H1 (cell line): ENCODE measurements at regions not wholly inside any gene's neighbourhood (a gene's known extent, or its start where the extent isn't known, plus 50 kb on each side); places are given as distances from the start of the nearest gene placed in this dataset.

Experiments
- CREB1 ChIP-seq: IDR thresholded peaks from 2 replicates; pipeline ENCODE4 v1.6.1; 2012; ENCODE audit warnings: inconsistent platforms

DNA sequence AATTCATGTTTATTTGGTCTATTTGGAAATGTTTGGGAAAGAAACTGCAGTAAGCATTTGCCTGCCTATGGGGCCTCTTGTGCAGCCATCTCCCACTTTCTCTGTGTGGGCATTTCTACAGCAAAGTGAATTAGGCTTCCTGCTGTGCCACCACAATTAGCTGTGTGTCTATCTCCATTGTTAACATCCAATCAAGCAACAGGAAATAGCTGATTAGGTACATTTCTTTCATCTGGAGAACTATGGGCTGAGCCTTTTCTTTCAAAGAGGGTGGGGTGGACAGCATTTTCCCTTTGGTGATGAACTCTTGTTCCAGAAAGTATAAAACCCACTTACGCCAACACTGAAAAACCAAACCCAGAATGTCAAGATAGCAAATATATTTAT lies 640.0 kb downstream of the ACTR3B start (continued):
- no peak for TF ChIP-seq CREB1
- TF ChIP-seq, all 59 proteins: peak for 0
